HEK293 (cell line): ENCODE measurements at regions not wholly inside any gene's neighbourhood (a gene's known extent, or its start where the extent isn't known, plus 50 kb on each side); places are given as distances from the start of the nearest gene placed in this dataset.

Source experiments
- CTCF ChIA-PET: fragments of 350-600 bp; formaldehyde crosslinking; extraction: SDS; loops from one replicate; lab custom pipeline; 2021; ENCODE audit warnings: antibody characterized with exemption; lab: Yijun Ruan, JAX
- POLR2A ChIA-PET: fragments of 300-600 bp; formaldehyde crosslinking; extraction: SDS; loops from one replicate; lab custom pipeline; 2020; ENCODE audit warnings: antibody characterized with exemption, inconsistent platforms; lab: Yijun Ruan, JAX
- H3K27ac ChIP-seq: fragments of 200-500 bp; sonication (Bioruptor generic); 2 replicates; pipeline ENCODE4 v1.5.1; 2014; ENCODE audit warnings: low read depth, low read length, control low read depth, inconsistent platforms; ENCODE audit errors: extremely low read depth
- H3K36me3 ChIP-seq, 2 experiments: fragments of 200-500 bp in 1 of 2; sonication (Bioruptor generic) in 1 of 2; 1 replicate in 1 of 2; 2 replicates in 1 of 2; pipeline ENCODE4 v1.5.1; 2014 to 2017; ENCODE audit warnings: inconsistent platforms in 2 of 2, low read length in 2 of 2; ENCODE audit not compliant: control insufficient read depth in 2 of 2, insufficient read depth in 1 of 2
- H3K4me1 ChIP-seq: fragments of 200-500 bp; sonication (Bioruptor generic); 2 replicates; pipeline ENCODE4 v1.5.1; 2014; ENCODE audit warnings: mild to moderate bottlenecking, low read length, inconsistent platforms; ENCODE audit not compliant: control insufficient read depth, insufficient read depth
- H3K4me3 ChIP-seq: 2 replicates; pipeline ENCODE4 v1.5.1; 2011; ENCODE audit warnings: low read depth, mild to moderate bottlenecking, control low read depth, low read length, moderate library complexity
- H3K9me3 ChIP-seq: fragments of 200-500 bp; sonication (Bioruptor generic); 2 replicates; pipeline ENCODE4 v1.5.1; 2014; ENCODE audit warnings: low read depth, low read length, inconsistent platforms; ENCODE audit not compliant: control insufficient read depth, insufficient read depth
- EGR2 ChIP-seq: fragments of 450-650 bp; formaldehyde crosslinking; IDR thresholded peaks from 2 replicates; pipeline ENCODE4 v1.5.1; 2016; ENCODE audit warnings: low read depth, missing biosample characterization, missing genetic modification characterization
- GLI4 ChIP-seq: fragments of 450-650 bp; formaldehyde crosslinking; IDR thresholded peaks from 2 replicates; pipeline ENCODE4 v1.5.1; 2016; ENCODE audit warnings: missing biosample characterization, missing genetic modification characterization
- MZF1 ChIP-seq: fragments of 450-650 bp; formaldehyde crosslinking; IDR thresholded peaks from 2 replicates; pipeline ENCODE4 v1.5.1; 2017; ENCODE audit warnings: missing biosample characterization, missing genetic modification characterization, borderline replicate concordance
- OVOL3 ChIP-seq: fragments of 450-650 bp; formaldehyde crosslinking; IDR thresholded peaks from 2 replicates; pipeline ENCODE4 v1.5.1; 2016; ENCODE audit warnings: missing biosample characterization, missing genetic modification characterization
- SCRT1 ChIP-seq: fragments of 450-650 bp; formaldehyde crosslinking; IDR thresholded peaks from 2 replicates; pipeline ENCODE4 v1.5.1; 2016; ENCODE audit warnings: missing biosample characterization, missing genetic modification characterization, borderline replicate concordance
- SCRT2 ChIP-seq: fragments of 450-650 bp; formaldehyde crosslinking; IDR thresholded peaks from 2 replicates; pipeline ENCODE4 v1.5.1; 2016; ENCODE audit warnings: missing biosample characterization, missing genetic modification characterization
- ZBTB21 ChIP-seq: fragments of 450-650 bp; formaldehyde crosslinking; IDR thresholded peaks from 2 replicates; pipeline ENCODE4 v1.5.1; 2017; ENCODE audit warnings: missing biosample characterization, missing genetic modification characterization
- ZFHX2 ChIP-seq: fragments of 450-650 bp; formaldehyde crosslinking; conservative IDR thresholded peaks from 2 replicates; pipeline ENCODE4 v1.5.1; 2016; ENCODE audit warnings: missing biosample characterization, missing genetic modification characterization
- ZNF223 ChIP-seq: fragments of 450-650 bp; formaldehyde crosslinking; IDR thresholded peaks from 2 replicates; pipeline ENCODE4 v1.5.1; 2016; ENCODE audit warnings: missing biosample characterization, missing genetic modification characterization
- ZNF391 ChIP-seq: fragments of 450-650 bp; formaldehyde crosslinking; IDR thresholded peaks from 2 replicates; pipeline ENCODE4 v1.5.1; 2016; ENCODE audit warnings: low read depth, missing biosample characterization, missing genetic modification characterization, borderline replicate concordance
- ZNF394 ChIP-seq: fragments of 450-650 bp; formaldehyde crosslinking; IDR thresholded peaks from 2 replicates; pipeline ENCODE4 v1.5.1; 2016; ENCODE audit warnings: missing biosample characterization, missing genetic modification characterization, mild to moderate bottlenecking, moderate library complexity, borderline replicate concordance
- ZNF555 ChIP-seq: fragments of 450-650 bp; formaldehyde crosslinking; conservative IDR thresholded peaks from 2 replicates; pipeline ENCODE4 v1.5.1; 2017; ENCODE audit warnings: missing biosample characterization, mild to moderate bottlenecking, missing genetic modification characterization, inconsistent platforms
- ZNF76 ChIP-seq: fragments of 450-650 bp; formaldehyde crosslinking; IDR thresholded peaks from 2 replicates; pipeline ENCODE4; 2016; ENCODE audit warnings: low read depth, missing biosample characterization, missing genetic modification characterization, borderline replicate concordance
- ZSCAN23 ChIP-seq: fragments of 450-650 bp; formaldehyde crosslinking; IDR thresholded peaks from 2 replicates; pipeline ENCODE4 v1.5.1; 2016; ENCODE audit warnings: missing biosample characterization, missing genetic modification characterization
- TF ChIP-seq, protein P1 (sequence below): fragments of 450-650 bp; formaldehyde crosslinking; IDR thresholded peaks from 2 replicates; pipeline ENCODE4 v1.5.0; 2017; ENCODE audit warnings: missing biosample characterization, missing genetic modification characterization, borderline replicate concordance
- TF ChIP-seq, protein P2 (sequence below): fragments of 450-650 bp; formaldehyde crosslinking; conservative IDR thresholded peaks from 2 replicates; pipeline ENCODE4 v1.5.1; 2016; ENCODE audit warnings: low read depth, missing biosample characterization, missing genetic modification characterization

DNA sequence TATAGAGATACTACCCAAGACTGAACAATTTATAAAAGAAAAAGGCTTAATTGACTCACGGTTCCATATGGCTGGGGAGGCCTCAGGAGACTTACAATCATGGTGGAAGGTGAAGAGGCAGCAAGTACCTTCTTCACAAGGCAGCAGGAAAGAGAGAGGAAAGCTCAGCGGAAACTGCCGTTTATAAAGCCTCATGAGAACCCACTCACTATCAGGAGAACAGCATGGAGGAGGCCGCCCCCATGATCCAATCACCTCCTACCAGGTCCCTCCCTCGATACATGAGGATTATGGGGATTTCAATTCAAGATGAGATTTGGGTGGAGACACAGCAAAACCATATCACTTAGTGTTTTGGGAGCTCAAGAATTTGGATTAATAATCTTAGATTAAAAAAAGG lies 240.2 kb downstream of the UACA start:
- Histone ChIP-seq H3K27ac (no peak overlapping the region), H3K36me3 (no peaks in the 10 kb centered on the region), H3K9me3 (no peaks in the 10 kb centered on the region), H3K4me3 (no peak overlapping the region), H3K4me1 (peaks cover 25% of the 10 kb centered on the region)
- ChIA-PET CTCF (interaction anchor here (0.6 to 3.1 kb wide), 8 partner anchors 9 to 199 kb away, joined by 3 to 12 read pairs (median 4); no protein-coding TSS in a partner anchor), POLR2A (no interaction called here)
- no peak for TF ChIP-seq ZNF76 (tag by site-specific recombination)
- TF ChIP-seq ZBTB21 (tag by site-specific recombination) = no peak
- peak; percentile 63 for TF ChIP-seq ZFHX2
- TF ChIP-seq EGR2 (tag by site-specific recombination) = peak; percentile 72

DNA sequence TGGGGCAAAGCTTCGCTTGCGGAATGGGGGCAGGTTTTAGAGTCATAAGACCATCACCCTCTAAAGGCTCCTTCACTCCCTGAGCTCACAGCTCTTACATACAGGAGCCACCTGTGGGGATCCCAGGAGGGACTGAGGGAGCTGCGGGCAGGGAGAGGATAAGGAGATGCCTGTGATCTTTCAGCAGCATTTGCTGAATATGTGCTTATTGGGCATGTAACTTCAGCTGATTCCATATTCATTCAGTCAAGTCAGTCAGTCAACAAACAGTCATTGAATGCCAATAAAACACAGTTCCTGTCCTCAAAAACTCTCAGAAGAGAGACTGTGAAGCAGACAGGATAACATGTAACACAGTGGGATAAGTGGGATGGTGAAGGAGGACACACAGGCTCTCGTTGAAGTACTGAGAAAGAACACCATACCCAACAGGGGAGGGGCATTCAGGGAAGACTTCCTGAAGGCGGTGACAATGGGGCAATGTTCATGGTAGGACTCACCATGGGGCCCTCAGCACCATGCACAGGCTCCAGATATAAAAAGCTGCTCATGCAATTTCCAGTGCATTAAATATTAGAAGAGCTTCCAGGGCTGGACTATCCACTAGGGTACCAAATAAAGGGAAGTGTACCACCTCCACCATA lies 240.9 kb downstream of the UACA start:
- Histone ChIP-seq H3K36me3 (no peaks in the 10 kb centered on the region), H3K4me1 (peaks cover 24% of the 10 kb centered on the region), H3K9me3 (no peaks in the 10 kb centered on the region), H3K27ac (no peak overlapping the region), H3K4me3 (no peak overlapping the region)
- ChIA-PET POLR2A (no interaction called here), CTCF (interaction anchor here (0.6 to 3.1 kb wide), 6 partner anchors 8 to 145 kb away, joined by 3 to 13 read pairs (median 8); no protein-coding TSS in a partner anchor)
- TF ChIP-seq OVOL3 (tag by site-specific recombination) = no peak
- TF ChIP-seq GLI4 (tag by site-specific recombination) = 0 out of 2 replicates have a peak, but pooled peaks have one; percentile 45

DNA sequence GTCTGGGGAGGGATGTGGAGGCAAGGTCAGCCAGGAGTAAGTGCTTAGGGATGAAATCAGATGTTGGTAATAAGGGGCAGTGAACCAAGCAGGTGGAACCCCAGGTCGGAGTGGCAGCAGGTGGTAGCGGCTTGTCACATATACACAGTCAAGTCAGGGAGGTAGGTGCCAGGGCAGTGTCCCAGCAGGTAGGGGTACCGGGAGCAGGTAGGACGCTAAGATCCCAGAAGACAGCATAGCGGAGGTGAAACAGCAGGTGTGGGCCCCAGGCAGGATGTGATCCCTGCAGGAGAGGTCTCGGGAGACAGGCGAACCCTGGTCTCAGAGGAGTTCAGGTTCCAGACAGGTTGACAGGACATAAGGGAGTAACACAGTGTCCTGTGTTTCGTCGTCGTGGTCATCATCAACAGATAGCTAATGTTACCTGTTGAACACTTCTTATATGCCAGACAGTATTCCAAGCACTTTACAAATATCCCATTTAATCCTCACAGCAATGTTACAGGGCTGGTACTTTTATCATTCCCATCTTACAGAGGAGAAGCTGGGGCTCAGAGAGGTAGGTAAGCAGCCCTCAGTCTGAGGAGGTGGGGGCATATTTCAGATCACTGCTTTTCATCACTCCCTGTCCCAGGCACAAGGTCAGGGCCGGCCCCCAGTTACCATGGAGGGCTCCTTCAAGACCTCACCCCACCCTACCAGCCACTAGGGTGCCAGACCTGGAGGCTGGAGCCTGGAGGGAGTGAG lies 241.6 kb downstream of the UACA start:
- TF ChIP-seq SCRT2 = peak; percentile 90
- TF ChIP-seq MZF1 (tag by site-specific recombination) = no peak
- TF ChIP-seq SCRT1 (tag by site-specific recombination) = peak; percentile 85
- TF ChIP-seq ZSCAN23 (tag by site-specific recombination) = no peak
- TF ChIP-seq ZNF555 (tag by site-specific recombination) = no peak
- TF ChIP-seq, all 188 proteins: peak for 2
- Histone ChIP-seq H3K9me3 (no peaks in the 10 kb centered on the region), H3K4me3 (no peak overlapping the region), H3K36me3 (no peaks in the 10 kb centered on the region), H3K27ac (no peak overlapping the region), H3K4me1 (peaks cover 17% of the 10 kb centered on the region)
- CTCF ChIA-PET = interaction anchor here (0.5 to 3.1 kb wide), 5 partner anchors 7 to 1260 kb away, joined by 3 to 13 read pairs (median 8); no protein-coding TSS in a partner anchor
- POLR2A ChIA-PET = no interaction called here

DNA sequence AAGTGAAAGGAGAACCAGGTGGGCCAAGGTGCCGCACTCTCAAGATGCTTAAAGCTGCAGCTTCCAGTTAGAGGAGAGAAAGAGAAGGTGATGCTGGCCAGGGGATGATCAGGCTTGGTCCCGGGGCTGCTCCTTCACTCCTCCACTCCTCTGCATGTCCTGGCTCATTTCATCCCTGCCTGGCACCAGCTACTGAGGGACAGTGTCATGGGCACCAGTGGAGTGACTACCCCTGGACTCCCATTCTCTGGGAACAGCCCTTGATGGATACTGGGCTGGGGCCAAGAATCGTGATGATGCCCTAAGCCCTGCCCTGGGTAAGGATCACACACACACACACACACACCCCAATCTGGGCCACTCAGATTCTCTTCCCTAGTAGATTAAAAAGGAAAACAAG lies 243.7 kb downstream of the UACA start:
- H3K4me1 ChIP-seq = peaks cover 4% of the 10 kb centered on the region; the same call in 1 of the 2 replicates
- H3K27ac ChIP-seq = no peak overlapping the region
- no peak overlapping the region for H3K4me3 ChIP-seq
- ChIA-PET CTCF (interaction anchor here (0.7 to 1.1 kb wide), 2 partner anchors 55 to 66 kb away, joined by 3 to 4 read pairs; no protein-coding TSS in a partner anchor), POLR2A (no interaction called here)
- no peaks in the 10 kb centered on the region for H3K9me3 ChIP-seq
- no peaks in the 10 kb centered on the region for H3K36me3 ChIP-seq
- TF ChIP-seq, protein P1, sequence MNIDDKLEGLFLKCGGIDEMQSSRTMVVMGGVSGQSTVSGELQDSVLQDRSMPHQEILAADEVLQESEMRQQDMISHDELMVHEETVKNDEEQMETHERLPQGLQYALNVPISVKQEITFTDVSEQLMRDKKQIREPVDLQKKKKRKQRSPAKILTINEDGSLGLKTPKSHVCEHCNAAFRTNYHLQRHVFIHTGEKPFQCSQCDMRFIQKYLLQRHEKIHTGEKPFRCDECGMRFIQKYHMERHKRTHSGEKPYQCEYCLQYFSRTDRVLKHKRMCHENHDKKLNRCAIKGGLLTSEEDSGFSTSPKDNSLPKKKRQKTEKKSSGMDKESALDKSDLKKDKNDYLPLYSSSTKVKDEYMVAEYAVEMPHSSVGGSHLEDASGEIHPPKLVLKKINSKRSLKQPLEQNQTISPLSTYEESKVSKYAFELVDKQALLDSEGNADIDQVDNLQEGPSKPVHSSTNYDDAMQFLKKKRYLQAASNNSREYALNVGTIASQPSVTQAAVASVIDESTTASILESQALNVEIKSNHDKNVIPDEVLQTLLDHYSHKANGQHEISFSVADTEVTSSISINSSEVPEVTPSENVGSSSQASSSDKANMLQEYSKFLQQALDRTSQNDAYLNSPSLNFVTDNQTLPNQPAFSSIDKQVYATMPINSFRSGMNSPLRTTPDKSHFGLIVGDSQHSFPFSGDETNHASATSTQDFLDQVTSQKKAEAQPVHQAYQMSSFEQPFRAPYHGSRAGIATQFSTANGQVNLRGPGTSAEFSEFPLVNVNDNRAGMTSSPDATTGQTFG (tag by site-specific recombination) = no peak
- TF ChIP-seq ZNF391 (tag by site-specific recombination) (no peak), ZNF223 (tag by site-specific recombination) (no peak), ZNF394 (tag by site-specific recombination) (no peak)
- TF ChIP-seq, protein P2, sequence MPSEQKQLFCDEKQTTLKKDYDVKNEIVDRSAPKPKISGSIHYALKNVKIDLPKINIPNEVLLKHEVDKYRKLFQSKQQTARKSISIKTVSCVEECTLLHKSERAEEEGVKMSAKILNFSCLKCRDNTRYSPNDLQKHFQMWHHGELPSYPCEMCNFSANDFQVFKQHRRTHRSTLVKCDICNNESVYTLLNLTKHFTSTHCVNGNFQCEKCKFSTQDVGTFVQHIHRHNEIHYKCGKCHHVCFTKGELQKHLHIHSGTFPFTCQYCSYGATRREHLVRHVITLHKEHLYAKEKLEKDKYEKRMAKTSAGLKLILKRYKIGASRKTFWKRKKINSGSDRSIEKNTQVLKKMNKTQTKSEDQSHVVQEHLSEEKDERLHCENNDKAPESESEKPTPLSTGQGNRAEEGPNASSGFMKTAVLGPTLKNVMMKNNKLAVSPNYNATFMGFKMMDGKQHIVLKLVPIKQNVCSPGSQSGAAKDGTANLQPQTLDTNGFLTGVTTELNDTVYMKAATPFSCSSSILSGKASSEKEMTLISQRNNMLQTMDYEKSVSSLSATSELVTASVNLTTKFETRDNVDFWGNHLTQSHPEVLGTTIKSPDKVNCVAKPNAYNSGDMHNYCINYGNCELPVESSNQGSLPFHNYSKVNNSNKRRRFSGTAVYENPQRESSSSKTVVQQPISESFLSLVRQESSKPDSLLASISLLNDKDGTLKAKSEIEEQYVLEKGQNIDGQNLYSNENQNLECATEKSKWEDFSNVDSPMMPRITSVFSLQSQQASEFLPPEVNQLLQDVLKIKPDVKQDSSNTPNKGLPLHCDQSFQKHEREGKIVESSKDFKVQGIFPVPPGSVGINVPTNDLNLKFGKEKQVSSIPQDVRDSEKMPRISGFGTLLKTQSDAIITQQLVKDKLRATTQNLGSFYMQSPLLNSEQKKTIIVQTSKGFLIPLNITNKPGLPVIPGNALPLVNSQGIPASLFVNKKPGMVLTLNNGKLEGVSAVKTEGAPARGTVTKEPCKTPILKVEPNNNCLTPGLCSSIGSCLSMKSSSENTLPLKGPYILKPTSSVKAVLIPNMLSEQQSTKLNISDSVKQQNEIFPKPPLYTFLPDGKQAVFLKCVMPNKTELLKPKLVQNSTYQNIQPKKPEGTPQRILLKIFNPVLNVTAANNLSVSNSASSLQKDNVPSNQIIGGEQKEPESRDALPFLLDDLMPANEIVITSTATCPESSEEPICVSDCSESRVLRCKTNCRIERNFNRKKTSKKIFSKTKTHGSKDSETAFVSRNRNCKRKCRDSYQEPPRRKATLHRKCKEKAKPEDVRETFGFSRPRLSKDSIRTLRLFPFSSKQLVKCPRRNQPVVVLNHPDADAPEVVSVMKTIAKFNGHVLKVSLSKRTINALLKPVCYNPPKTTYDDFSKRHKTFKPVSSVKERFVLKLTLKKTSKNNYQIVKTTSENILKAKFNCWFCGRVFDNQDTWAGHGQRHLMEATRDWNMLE = no peak
